Stimulated activated CD4-positive, alpha-beta T cell treated with anti-CD3 and anti-CD28 coated beads, Interleukin-4, amount 100 ng/mL, for 4 hours (primary cell): ENCODE measurements at regions not wholly inside any gene's neighbourhood (a gene's known extent, or its start where the extent isn't known, plus 50 kb on each side); places are given as distances from the start of the nearest gene placed in this dataset.
A peak's percentile ranks its signal among the peaks of the same experiment; 100 is the strongest.

Source experiments
- DNase-seq, 2 experiments: peaks; one replicate each; pipeline ENCODE4 v3.0.0-alpha.2; 2020

- DNase-seq = no peak
Measured at GRCh38 chr12:132407451-132407961, 78.1 kb upstream of the GALNT9 start.

- DNase-seq = no peak
Measured at GRCh38 chr12:132406493-132407450, 77.4 kb upstream of the GALNT9 start.

GRCh38 chr12:132405742-132406251, 76.4 kb upstream of the GALNT9 start:
- no peak for DNase-seq

- no peak for DNase-seq
Measured at GRCh38 chr12:132404951-132405741, 75.8 kb upstream of the GALNT9 start.

GRCh38 chr12:132404435-132404855, 75.1 kb upstream of the GALNT9 start:
- no peak for DNase-seq

GRCh38 chr12:132403636-132404434, 74.4 kb upstream of the GALNT9 start:
- no peak for DNase-seq

- DNase-seq = no peak
Measured at GRCh38 chr12:132402831-132403416, 73.5 kb upstream of the GALNT9 start.

- DNase-seq = no peak
Measured at GRCh38 chr12:132401982-132402381, 72.6 kb upstream of the GALNT9 start.

GRCh38 chr12:132400011-132400641, 70.7 kb upstream of the GALNT9 start:
- DNase-seq = no peak

GRCh38 chr12:132399092-132400010, 70.0 kb upstream of the GALNT9 start:
- DNase-seq = no peak

GRCh38 chr12:132398386-132398991, 69.1 kb upstream of the GALNT9 start:
- no peak for DNase-seq

GRCh38 chr12:132397934-132398385, 68.6 kb upstream of the GALNT9 start:
- no peak for DNase-seq

GRCh38 chr12:132397152-132397933, 68.0 kb upstream of the GALNT9 start:
- DNase-seq = no peak

GRCh38 chr12:132396657-132397056, 67.3 kb upstream of the GALNT9 start:
- no peak for DNase-seq

GRCh38 chr12:132395908-132396305, 66.5 kb upstream of the GALNT9 start:
- DNase-seq = no peak

GRCh38 chr12:132395192-132395907, 66.0 kb upstream of the GALNT9 start:
- no peak for DNase-seq

GRCh38 chr12:132393991-132394949, 64.9 kb upstream of the GALNT9 start:
- peak; percentile 10 to 50 for DNase-seq
